ENCODE measurements at regions not wholly inside any gene's neighbourhood (a gene's known extent, or its start where the extent isn't known, plus 50 kb on each side); places are given as distances from the start of the nearest gene placed in this dataset.
"Not testable (repeated sequence)": the region's sequence is repeated elsewhere in the genome, so short reads cannot be mapped to it uniquely, and the experiment has no call there.

DNA sequence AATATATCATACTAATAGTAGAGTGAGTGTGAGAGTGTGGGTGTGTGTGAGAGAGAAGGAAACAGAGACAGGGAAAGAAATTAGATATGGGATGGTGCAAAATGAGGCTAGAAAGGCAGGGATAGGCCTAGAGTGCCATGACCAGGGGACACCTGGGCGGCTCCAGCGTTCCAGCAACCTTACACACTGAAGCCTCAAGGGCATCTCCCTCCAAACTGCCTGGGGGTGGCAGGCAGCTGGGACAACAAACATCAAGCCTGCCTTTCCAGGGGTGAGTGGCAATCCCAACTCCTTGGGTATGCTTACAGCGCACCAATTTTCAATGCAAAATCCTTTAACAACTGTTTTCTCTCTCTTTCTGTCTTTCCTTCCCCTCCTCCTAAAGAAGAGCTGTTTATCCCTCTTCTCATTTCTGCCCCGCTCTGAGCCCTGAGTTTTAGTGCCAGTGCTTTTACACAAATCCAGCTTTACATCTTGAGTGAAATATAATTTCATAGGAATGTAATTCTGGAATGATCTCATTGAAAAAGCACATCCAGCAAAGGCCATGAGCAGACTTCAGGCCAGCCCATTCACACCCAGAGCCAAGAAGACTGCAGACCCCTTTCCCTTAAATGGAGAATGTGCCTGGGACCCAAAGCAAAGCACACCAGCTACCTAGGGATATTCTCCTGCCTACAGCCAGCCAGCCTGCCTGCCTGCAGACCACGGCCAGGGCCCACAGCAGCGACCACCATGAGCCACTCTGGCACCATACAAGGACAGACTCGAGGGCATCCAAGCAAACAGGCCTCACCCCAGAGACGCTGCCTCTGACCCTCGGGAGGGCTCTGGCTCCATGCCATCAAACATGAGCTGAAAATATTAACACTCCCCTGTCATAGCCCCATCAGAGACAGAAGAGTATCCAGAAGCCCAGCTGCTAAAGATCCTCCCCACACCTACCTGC, 90.3 kb downstream of the RPL27A start:
- no peak for DNase-seq (ENCODE audit: extremely low read depth, low read depth)
- TF ChIP-seq, protein P1, sequence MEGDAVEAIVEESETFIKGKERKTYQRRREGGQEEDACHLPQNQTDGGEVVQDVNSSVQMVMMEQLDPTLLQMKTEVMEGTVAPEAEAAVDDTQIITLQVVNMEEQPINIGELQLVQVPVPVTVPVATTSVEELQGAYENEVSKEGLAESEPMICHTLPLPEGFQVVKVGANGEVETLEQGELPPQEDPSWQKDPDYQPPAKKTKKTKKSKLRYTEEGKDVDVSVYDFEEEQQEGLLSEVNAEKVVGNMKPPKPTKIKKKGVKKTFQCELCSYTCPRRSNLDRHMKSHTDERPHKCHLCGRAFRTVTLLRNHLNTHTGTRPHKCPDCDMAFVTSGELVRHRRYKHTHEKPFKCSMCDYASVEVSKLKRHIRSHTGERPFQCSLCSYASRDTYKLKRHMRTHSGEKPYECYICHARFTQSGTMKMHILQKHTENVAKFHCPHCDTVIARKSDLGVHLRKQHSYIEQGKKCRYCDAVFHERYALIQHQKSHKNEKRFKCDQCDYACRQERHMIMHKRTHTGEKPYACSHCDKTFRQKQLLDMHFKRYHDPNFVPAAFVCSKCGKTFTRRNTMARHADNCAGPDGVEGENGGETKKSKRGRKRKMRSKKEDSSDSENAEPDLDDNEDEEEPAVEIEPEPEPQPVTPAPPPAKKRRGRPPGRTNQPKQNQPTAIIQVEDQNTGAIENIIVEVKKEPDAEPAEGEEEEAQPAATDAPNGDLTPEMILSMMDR (IDR thresholded peaks at IDR 0.05; ENCODE audit: low read depth, low read length), result no peak

DNA sequence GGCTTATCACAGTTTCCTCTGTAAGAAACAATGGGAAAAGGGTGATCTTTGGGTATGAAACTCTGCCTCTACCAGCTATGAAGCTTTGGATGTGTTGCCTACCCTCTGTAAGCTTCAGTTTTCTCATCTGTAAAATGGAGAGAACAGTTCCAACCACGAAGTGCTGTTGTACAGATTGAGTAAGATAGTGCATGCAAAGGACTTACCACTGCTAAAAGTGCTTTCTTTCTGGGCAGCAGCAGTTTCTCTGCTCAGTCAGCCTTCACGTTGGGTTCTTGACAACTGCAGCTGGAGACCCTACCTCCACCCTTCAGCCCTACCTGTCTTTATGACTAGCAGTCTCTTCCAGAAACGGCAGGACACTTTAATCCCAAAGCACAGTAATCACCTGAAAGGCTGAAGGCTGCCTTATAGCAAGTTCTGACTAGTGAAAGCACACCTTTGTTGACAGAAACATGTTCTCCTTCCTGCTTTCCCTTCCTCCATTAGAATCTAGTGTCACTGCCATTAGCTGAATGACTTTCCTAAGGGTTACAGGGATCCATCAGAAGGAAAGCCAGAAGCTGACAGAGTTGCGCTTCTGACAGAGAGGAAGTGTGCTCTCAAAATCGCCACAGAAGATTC, 91.4 kb downstream of the RPL27A start:
- DNase-seq (ENCODE audit: extremely low read depth, low read depth), result no peak

DNA sequence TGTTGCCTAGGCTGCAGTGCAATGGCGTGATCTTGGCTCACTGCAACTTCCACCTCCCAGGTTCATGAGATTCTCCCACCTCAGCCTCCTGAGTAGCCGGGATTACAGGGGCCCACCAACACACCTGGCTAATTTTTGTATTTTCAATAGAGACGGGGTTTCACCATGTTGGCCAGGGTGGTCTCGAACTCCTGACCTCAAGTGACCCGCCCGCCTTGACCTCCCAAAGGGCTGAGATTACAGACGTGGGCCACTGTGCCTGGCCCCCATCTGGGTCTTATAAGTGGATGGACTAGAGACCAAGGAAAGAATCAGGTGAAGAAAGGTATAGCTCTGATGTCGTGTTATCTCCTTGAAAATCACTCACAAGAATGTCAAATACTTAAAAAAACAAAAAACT, 92.3 kb downstream of the RPL27A start:
- DNase-seq (ENCODE audit: extremely low read depth, low read depth), result not testable (repeated sequence)

More for the DNA sequence above, 91.4 kb downstream of the RPL27A start:
- TF ChIP-seq, protein P1 (IDR thresholded peaks at IDR 0.05; ENCODE audit: low read depth, low read length), result no peak

DNA sequence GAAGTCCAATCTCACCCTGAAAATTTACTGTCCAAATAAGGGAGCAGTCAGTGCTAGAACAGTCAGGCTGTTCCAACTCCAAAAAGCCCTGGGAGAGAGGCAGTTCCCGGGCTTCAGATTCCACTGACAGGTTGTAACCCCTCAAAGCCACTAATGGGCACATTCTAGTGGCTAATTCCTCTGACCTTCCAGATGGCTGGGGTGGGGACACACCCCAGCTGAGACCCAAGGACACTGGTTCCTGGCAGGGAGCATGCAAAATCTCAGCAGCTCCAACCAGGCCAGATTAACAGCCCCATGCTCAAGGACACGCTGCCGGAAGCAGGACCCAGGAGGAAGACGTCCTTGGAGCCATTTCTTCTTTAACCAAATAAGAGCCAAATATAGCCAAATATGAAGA, 92.7 kb downstream of the RPL27A start:
- TF ChIP-seq, protein P1 (IDR thresholded peaks at IDR 0.05; ENCODE audit: low read depth, low read length), result no peak
- no peak for DNase-seq (ENCODE audit: extremely low read depth, low read depth)

DNA sequence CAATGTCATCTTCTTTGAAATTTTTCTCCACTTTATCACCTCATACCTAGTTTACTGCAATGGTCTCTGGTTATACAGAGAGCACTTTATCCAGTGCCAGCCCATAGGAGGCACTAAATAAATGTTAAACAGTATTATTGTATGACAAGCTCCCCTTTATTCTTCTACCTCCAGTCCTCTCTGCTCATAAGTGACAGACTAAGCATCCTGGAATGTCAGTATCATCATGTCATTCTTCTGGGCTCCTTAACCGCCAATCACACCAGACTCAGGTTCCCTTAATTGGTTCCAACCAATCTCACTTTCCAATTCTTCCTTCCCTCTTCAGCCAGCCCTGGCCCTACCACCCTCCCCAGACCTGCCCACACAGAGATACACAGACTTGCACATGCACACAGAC, 93.1 kb downstream of the RPL27A start:
- TF ChIP-seq, protein P1 (IDR thresholded peaks at IDR 0.05; ENCODE audit: low read depth, low read length), result no peak
- DNase-seq (ENCODE audit: extremely low read depth, low read depth), result no peak

DNA sequence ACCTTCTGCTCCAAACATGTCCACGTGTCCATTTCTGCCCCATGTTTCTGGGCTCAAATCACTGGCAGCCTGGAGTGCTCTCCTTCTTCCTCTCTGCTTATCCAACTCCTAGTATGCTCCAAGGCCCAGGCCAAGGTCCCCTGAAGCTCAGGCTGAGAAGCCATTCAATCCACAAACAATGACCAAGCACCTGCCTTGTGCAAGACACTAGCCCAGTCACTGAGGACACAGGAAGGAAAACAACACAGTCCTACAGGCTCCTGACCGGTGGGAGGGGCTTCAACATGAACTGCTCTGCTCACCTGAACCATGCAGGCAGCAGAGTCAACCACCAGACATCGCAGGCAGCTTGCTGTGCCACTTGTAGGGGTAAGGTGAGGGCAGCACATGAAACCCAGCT, 93.6 kb downstream of the RPL27A start:
- DNase-seq (ENCODE audit: extremely low read depth, low read depth), result no peak
- TF ChIP-seq, protein P1 (IDR thresholded peaks at IDR 0.05; ENCODE audit: low read depth, low read length), result no peak

DNA sequence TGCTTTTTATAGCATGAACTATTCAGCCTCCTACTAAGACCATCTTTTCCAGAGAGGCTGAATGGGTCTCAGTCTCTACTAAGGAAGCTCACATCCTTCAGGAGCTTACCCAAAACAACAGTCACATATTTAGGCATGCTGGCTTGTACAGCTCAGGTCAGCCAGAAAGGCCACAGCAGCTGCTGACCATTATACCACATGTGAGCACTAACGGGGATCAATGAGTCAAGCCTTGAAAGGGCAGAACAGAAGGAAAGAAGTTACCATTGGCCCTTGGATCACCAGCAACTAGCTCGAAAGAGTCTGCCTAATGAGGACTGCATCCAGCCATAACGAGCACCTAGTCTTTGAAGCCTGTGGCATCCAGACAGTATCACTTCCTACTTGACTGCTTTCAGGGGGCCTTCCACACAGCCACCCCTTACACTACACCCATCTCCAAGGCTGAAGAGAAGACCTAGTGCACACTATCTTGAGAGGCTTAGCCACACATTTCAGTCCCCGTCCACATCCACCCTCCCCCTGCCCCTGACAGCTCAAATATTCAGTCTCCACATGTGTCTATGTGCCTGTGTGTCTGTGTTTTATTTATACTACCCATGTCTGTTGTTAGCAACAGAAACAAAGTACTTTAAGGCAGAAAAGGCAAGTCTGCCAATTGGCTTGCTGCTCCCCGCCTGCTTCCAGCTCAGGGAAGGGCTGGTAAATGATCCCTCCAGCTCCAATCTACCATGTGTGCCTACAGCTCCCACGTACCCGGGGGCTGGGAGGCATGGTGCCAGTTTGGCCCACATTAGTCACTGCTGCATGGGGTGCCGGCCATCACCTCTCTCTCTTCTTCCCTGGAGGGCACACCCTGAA, 95.5 kb downstream of the RPL27A start:
- TF ChIP-seq, protein P1 (IDR thresholded peaks at IDR 0.05; ENCODE audit: low read depth, low read length), result no peak
- DNase-seq (ENCODE audit: extremely low read depth, low read depth), result peak; percentile 67

All from AG09319 (cell line).